PFSK-1 (cell line): ENCODE measurements at regions not wholly inside any gene's neighbourhood (a gene's known extent, or its start where the extent isn't known, plus 50 kb on each side); places are given as distances from the start of the nearest gene placed in this dataset.

Source experiments
- SIN3A ChIP-seq: IDR thresholded peaks from 2 replicates; pipeline ENCODE4 v1.6.1; 2012; ENCODE audit warnings: mild to moderate bottlenecking, low read length, moderate library complexity, borderline replicate concordance; ENCODE audit not compliant: insufficient read depth
- TF ChIP-seq, protein P1 (sequence below), 2 experiments: IDR thresholded peaks; 2 replicates each; pipeline versions ENCODE4 v1.6.1 to v1.8.0; 2011 to 2012; ENCODE audit warnings: low read depth in 2 of 2, low read length in 2 of 2, control low read depth in 1 of 2, inconsistent platforms in 1 of 2, mild to moderate bottlenecking in 1 of 2, moderate library complexity in 1 of 2; ENCODE audit not compliant: insufficient read depth in 1 of 2

DNA sequence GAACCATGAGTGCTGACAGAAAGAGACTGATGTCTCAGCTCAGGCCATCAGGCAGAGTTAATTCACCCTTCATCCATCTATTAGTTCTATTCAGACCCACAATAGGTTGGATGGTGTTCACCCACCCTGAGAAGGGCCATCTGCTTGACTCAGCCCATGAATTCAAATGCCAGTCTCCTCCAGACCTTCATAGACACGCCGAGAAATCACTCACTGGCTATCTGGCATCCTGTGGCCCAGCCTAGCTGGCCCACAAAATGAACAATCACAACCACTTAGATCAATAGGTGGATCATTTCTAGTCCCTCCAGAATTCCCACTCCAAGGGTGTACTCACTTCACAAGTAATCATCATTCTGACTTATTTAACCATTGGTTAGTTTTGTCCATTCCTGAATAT, 58.2 kb downstream of the MYEOV start:
- TF ChIP-seq, protein P1, sequence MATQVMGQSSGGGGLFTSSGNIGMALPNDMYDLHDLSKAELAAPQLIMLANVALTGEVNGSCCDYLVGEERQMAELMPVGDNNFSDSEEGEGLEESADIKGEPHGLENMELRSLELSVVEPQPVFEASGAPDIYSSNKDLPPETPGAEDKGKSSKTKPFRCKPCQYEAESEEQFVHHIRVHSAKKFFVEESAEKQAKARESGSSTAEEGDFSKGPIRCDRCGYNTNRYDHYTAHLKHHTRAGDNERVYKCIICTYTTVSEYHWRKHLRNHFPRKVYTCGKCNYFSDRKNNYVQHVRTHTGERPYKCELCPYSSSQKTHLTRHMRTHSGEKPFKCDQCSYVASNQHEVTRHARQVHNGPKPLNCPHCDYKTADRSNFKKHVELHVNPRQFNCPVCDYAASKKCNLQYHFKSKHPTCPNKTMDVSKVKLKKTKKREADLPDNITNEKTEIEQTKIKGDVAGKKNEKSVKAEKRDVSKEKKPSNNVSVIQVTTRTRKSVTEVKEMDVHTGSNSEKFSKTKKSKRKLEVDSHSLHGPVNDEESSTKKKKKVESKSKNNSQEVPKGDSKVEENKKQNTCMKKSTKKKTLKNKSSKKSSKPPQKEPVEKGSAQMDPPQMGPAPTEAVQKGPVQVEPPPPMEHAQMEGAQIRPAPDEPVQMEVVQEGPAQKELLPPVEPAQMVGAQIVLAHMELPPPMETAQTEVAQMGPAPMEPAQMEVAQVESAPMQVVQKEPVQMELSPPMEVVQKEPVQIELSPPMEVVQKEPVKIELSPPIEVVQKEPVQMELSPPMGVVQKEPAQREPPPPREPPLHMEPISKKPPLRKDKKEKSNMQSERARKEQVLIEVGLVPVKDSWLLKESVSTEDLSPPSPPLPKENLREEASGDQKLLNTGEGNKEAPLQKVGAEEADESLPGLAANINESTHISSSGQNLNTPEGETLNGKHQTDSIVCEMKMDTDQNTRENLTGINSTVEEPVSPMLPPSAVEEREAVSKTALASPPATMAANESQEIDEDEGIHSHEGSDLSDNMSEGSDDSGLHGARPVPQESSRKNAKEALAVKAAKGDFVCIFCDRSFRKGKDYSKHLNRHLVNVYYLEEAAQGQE (IDR thresholded peaks at IDR 0.05; ENCODE audit: insufficient read depth in 1 of 2, low read depth in 2 of 2, low read length in 2 of 2), result no peak
- no peak for TF ChIP-seq SIN3A
